A549 (cell line): ENCODE measurements at regions not wholly inside any gene's neighbourhood (a gene's known extent, or its start where the extent isn't known, plus 50 kb on each side); places are given as distances from the start of the nearest gene placed in this dataset.

Experiments used
- ATAC-seq, 2 experiments: fragments of 200-7000 bp in 1 of 2; fragments of >200 bp in 1 of 2; cut with Nextera tagmentation in 1 of 2; cut with Tn5 transposase in 1 of 2; 3 replicates each; pipeline versions ENCODE4 v1.8.0 to v1.9.1; 2018 to 2020; ENCODE audit warnings: mild to moderate bottlenecking in 1 of 2, moderate library complexity in 1 of 2
- CTCF ChIA-PET: fragments of 300-600 bp; sonication (Branson Sonifier 250); formaldehyde crosslinking; extraction: SDS; loops from one replicate; lab custom pipeline; 2021; ENCODE audit warnings: antibody characterized with exemption, inconsistent platforms; lab: Yijun Ruan, JAX
- POLR2A ChIA-PET: fragments of 350-600 bp; formaldehyde crosslinking; extraction: SDS; loops from one replicate; lab custom pipeline; 2021; ENCODE audit warnings: antibody characterized with exemption, inconsistent platforms; lab: Yijun Ruan, JAX
- DNase-seq, 2 experiments: peaks; one replicate each; pipeline versions ENCODE4 v3.0.0 to v3.0.0-alpha.2; 2011 to 2016; ENCODE audit warnings: low read depth in 1 of 2, low spot score in 1 of 2
- FAIRE-seq: peaks from 2 replicates; lab custom pipeline; 2011; peaks lifted over from hg19 to GRCh38; lab: Jason Lieb, UNC
- H3K27ac ChIP-seq, 2 experiments: fragments of >200 bp; sonication (Bioruptor Twin); formaldehyde crosslinking; 3 replicates each; pipeline ENCODE4 v1.5.1; 2016 to 2017
- H3K4me1 ChIP-seq: fragments of >200 bp; sonication (Bioruptor Twin); formaldehyde crosslinking; 3 replicates; pipeline ENCODE4 v1.6.1; 2016
- H3K4me2 ChIP-seq: fragments of >200 bp; sonication (Bioruptor Twin); formaldehyde crosslinking; 3 replicates; pipeline ENCODE4 v1.6.1; 2016
- H3K4me3 ChIP-seq: fragments of >200 bp; sonication (Bioruptor Twin); formaldehyde crosslinking; 3 replicates; pipeline ENCODE4 v1.5.1; 2016
- H3K9me3 ChIP-seq: fragments of >200 bp; sonication (Bioruptor Twin); formaldehyde crosslinking; 3 replicates; pipeline ENCODE4 v1.6.1; 2016
- ATOH8 ChIP-seq: fragments of 250-450 bp; sonication (Bioruptor Pico); IDR thresholded peaks from 2 replicates; pipeline ENCODE4 v1.5.0; 2020; ENCODE audit warnings: low read depth, mild to moderate bottlenecking, moderate library complexity
- BHLHE40 ChIP-seq: IDR thresholded peaks from 2 replicates; pipeline ENCODE4 v1.6.1; 2012; ENCODE audit warnings: low read depth, low read length, inconsistent platforms
- CBX2 ChIP-seq: fragments of 200-600 bp; sonication (generic); IDR thresholded peaks from 2 replicates; pipeline ENCODE4 v1.6.1; 2016; ENCODE audit warnings: low read depth, mild to moderate bottlenecking, borderline replicate concordance
- CHD4 ChIP-seq: fragments of 200-600 bp; sonication (generic); IDR thresholded peaks from 2 replicates; pipeline ENCODE4 v1.6.1; 2016; ENCODE audit warnings: antibody characterized with exemption, mild to moderate bottlenecking, borderline replicate concordance
- CTCF ChIP-seq: fragments of >200 bp; sonication (Bioruptor Twin); formaldehyde crosslinking; IDR thresholded peaks from 3 replicates; pipeline ENCODE4 v1.5.1; 2016
- EHMT2 ChIP-seq: fragments of 200-600 bp; sonication (generic); IDR thresholded peaks from 2 replicates; pipeline ENCODE4 v1.6.1; 2016; ENCODE audit warnings: antibody characterized with exemption, low read depth, mild to moderate bottlenecking, moderate library complexity
- EP300 ChIP-seq, 2 experiments: fragments of >200 bp; sonication (Bioruptor Twin); formaldehyde crosslinking; IDR thresholded peaks; 2 replicates in 1 of 2; 3 replicates in 1 of 2; pipeline ENCODE4 v1.6.1; 2016 to 2017
- ESRRA ChIP-seq: fragments of 150-350 bp; IDR thresholded peaks from 2 replicates; pipeline ENCODE4 v1.6.1; 2014; ENCODE audit warnings: mild to moderate bottlenecking, low read length, borderline replicate concordance
- GATA3 ChIP-seq: IDR thresholded peaks from 2 replicates; pipeline ENCODE4 v1.6.1; 2012; ENCODE audit warnings: borderline replicate concordance
- HES2 ChIP-seq: fragments of >200 bp; sonication (Bioruptor Twin); formaldehyde crosslinking; IDR thresholded peaks from 2 replicates; pipeline ENCODE4 v1.6.1; 2016
- HEYL ChIP-seq: fragments of 250-450 bp; sonication (Bioruptor Pico); IDR thresholded peaks from 2 replicates; pipeline ENCODE4 v1.8.0; 2021; ENCODE audit warnings: mild to moderate bottlenecking, moderate library complexity
- HOXA7 ChIP-seq: fragments of 250-450 bp; sonication (Bioruptor Pico); IDR thresholded peaks from 2 replicates; pipeline ENCODE4 v1.5.0; 2020; ENCODE audit warnings: mild to moderate bottlenecking, moderate library complexity
- HOXB13 ChIP-seq: fragments of 250-450 bp; sonication (Bioruptor Pico); IDR thresholded peaks from 2 replicates; pipeline ENCODE4 v1.5.0; 2020; ENCODE audit warnings: low read depth, mild to moderate bottlenecking, moderate library complexity
- HOXB5 ChIP-seq: fragments of 250-450 bp; sonication (Bioruptor Pico); IDR thresholded peaks from 2 replicates; pipeline ENCODE4 v1.5.0; 2020; ENCODE audit warnings: mild to moderate bottlenecking, moderate library complexity
- MAFK ChIP-seq: fragments of 450-650 bp; IDR thresholded peaks from 2 replicates; pipeline ENCODE4 v1.6.1; 2014; ENCODE audit not compliant: partially characterized antibody
- MAZ ChIP-seq: fragments of 150-350 bp; IDR thresholded peaks from 2 replicates; pipeline ENCODE4 v1.6.1; 2014; ENCODE audit warnings: antibody characterized with exemption, low read depth, low read length, borderline replicate concordance
- NR3C1 ChIP-seq: fragments of >200 bp; sonication (Bioruptor Twin); formaldehyde crosslinking; IDR thresholded peaks from 3 replicates; pipeline ENCODE4 v1.6.1; 2017
- RAD21 ChIP-seq, 2 experiments: fragments of >200 bp in 1 of 2; sonication (Bioruptor Twin) in 1 of 2; formaldehyde crosslinking in 1 of 2; IDR thresholded peaks in 1 of 2; conservative IDR thresholded peaks in 1 of 2; 2 replicates in 1 of 2; 3 replicates in 1 of 2; pipeline ENCODE4 v1.6.1; 2012 to 2018; ENCODE audit warnings: inconsistent platforms in 1 of 2
- RFX5 ChIP-seq: fragments of 450-650 bp; IDR thresholded peaks from 2 replicates; pipeline ENCODE4 v1.7.1; 2014; ENCODE audit warnings: antibody characterized with exemption, mild to moderate bottlenecking, moderate library complexity
- RNF2 ChIP-seq: fragments of 200-600 bp; sonication (generic); IDR thresholded peaks from 2 replicates; pipeline ENCODE4 v1.6.1; 2016; ENCODE audit warnings: low read depth, mild to moderate bottlenecking, antibody characterized with exemption, moderate library complexity, borderline replicate concordance
- TP53 ChIP-seq: fragments of 250-450 bp; sonication (Bioruptor Pico); IDR thresholded peaks from 2 replicates; pipeline ENCODE4 v1.5.0; 2021; ENCODE audit warnings: mild to moderate bottlenecking, moderate library complexity
- USF2 ChIP-seq: fragments of 450-650 bp; IDR thresholded peaks from 2 replicates; pipeline ENCODE4 v1.6.1; 2014; ENCODE audit warnings: antibody characterized with exemption
- WGBS: methylation state at CpG from one replicate; pipeline ENCODE4 v1.1.6; 2017; ENCODE audit errors: missing lambda C conversion rate; 5-methylcytosine and 5-hydroxymethylcytosine counted together

- POLR2A ChIA-PET = no interaction called here
Observed at GRCh38 chr2:228802181-228803071, 468.7 kb downstream of the PID1 start.

GRCh38 chr2:228801451-228801850, 469.6 kb downstream of the PID1 start:
- CTCF ChIA-PET = no interaction called here
- Histone ChIP-seq H3K4me3 (no peak overlapping the region), H3K4me2 (no peak overlapping the region), H3K4me1 (no peaks in the 10 kb centered on the region), H3K27ac (no peak overlapping the region), H3K9me3 (no peaks in the 10 kb centered on the region)
- ATAC-seq (no peak), FAIRE-seq (no peak), DNase-seq (no peak)
- POLR2A ChIA-PET = no interaction called here
- WGBS = 0% methylated on average over 2 of the region's 2 CpGs
- TF ChIP-seq HEYL (CRISPR knock-in tag) (no peak), CBX2 (no peak), BHLHE40 (no peak), ESRRA (no peak), TP53 (CRISPR knock-in tag) (no peak), NR3C1 (no peak), EHMT2 (no peak), CHD4 (no peak), HOXA7 (CRISPR knock-in tag) (no peak), ATOH8 (CRISPR knock-in tag) (no peak), USF2 (no peak), GATA3 (no peak), MAFK (no peak), RFX5 (no peak), HOXB13 (CRISPR knock-in tag) (no peak), HOXB5 (no peak), CTCF (no peak), EP300 (IDR thresholded peaks at IDR 0.05) (no peak), RAD21 (conservative IDR thresholded peaks at IDR 0.05 in 1 of 2, IDR thresholded peaks at IDR 0.05 in 1 of 2) (no peak)

More at GRCh38 chr2:228802181-228803071, 468.7 kb downstream of the PID1 start:
- Histone ChIP-seq H3K4me1 (no peaks in the 10 kb centered on the region), H3K4me2 (no peak overlapping the region), H3K9me3 (no peaks in the 10 kb centered on the region), H3K27ac (no peak overlapping the region), H3K4me3 (no peak overlapping the region)
- DNase-seq (no peak), ATAC-seq (no peak), FAIRE-seq (no peak)
- 10% methylated on average over 5 of the region's 5 CpGs for WGBS
- CTCF ChIA-PET = no interaction called here
- TF ChIP-seq TP53 (CRISPR knock-in tag) (no peak), MAZ (no peak), HES2 (no peak), RNF2 (no peak), CTCF (no peak)
